Iris pigment epithelial cell (primary cell): ENCODE measurements at regions not wholly inside any gene's neighbourhood (a gene's known extent, or its start where the extent isn't known, plus 50 kb on each side); places are given as distances from the start of the nearest gene placed in this dataset.

ENCODE experiments used
- DNase-seq: peaks from one replicate; pipeline ENCODE4 v3.0.0-alpha.2; 2011; ENCODE audit warnings: low read depth

DNA sequence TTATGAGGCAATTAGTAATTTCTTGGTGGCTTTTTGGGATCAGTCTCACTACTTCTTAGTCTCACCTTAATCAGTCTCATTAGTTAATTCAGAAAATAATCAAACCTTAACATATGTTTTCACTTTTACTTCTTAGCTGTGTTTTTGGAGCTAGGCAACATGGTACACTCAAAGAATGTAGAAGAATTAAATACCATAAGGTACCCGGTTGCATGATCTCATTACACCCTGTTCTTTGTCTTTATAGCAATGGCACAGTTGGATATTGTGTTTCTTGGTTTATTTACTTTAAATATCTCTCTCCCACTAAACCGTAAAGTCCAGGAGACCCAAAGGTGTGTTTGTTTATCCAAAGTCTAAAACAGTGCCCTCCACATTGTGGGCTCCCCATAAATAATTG lies 132.3 kb downstream of the TNFSF18 start:
- no peak for DNase-seq

- no peak for DNase-seq
These were observed 124.7 kb downstream of the TNFSF18 start for GRCh38 chr1:172926070-172926469.

GRCh38 chr1:172928412-172928811 lies 122.3 kb downstream of the TNFSF18 start:
- peak; percentile 96 for DNase-seq

GRCh38 chr1:172929006-172929405 lies 121.7 kb downstream of the TNFSF18 start:
- DNase-seq: peak; percentile 85

GRCh38 chr1:172930142-172930541 lies 120.6 kb downstream of the TNFSF18 start:
- DNase-seq: no peak

- no peak for DNase-seq
These were observed 119.4 kb downstream of the TNFSF18 start for GRCh38 chr1:172931340-172931739.

- DNase-seq: peak; percentile 66
These were observed 119.0 kb downstream of the TNFSF18 start for GRCh38 chr1:172931761-172932160.

GRCh38 chr1:172932981-172933380 lies 117.8 kb downstream of the TNFSF18 start:
- DNase-seq: no peak

- DNase-seq: no peak
These were observed 116.4 kb downstream of the TNFSF18 start for GRCh38 chr1:172934417-172934762.

DNA sequence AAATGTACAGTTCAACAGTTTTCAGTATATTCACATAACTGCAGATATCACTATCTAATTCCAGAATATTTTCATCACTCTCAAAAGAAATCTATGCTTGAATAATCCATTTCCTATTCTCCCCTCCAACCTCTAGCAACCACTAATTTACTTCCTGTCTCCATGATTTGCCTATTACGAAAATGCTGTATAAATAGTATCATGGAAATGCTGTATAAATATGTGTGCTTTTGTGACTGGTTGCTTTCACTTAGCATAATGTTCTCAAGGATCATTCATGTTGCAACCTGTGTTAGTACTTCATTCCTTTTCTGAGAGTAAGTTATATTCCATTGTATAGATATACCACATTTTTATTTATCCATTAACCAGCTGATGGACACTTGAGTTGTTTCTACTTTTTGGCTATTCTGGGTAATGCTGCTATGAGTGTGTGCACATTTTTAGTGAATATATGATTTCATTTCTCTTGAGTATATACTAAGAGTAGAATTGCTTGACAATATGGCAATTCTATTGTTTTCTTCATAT lies 115.6 kb downstream of the TNFSF18 start:
- DNase-seq: peak; percentile 78

- peak; percentile 54 for DNase-seq
These were observed 114.6 kb downstream of the TNFSF18 start for GRCh38 chr1:172936088-172936645.

GRCh38 chr1:172938681-172939080 lies 112.1 kb downstream of the TNFSF18 start:
- peak; percentile 94 for DNase-seq

DNA sequence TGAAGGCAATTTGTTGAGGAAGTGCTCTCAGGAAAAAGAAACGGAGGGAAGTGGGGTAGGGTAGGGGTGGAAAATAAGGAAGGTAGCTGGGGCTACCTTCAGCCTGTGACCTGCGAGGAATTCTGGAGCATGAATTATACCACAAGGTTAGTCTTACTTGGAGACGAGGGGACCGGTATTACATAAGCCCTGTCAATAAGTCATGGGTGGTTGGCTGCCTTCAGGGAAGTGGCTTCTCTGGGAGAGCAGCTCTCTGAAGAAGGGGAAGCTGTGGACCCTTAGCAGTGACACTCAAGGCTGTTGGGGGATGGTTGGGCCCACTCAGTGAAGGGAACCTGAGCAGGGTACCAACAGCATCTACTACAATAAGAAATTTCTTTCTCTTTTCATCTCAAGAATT lies 111.3 kb downstream of the TNFSF18 start:
- no peak for DNase-seq

DNA sequence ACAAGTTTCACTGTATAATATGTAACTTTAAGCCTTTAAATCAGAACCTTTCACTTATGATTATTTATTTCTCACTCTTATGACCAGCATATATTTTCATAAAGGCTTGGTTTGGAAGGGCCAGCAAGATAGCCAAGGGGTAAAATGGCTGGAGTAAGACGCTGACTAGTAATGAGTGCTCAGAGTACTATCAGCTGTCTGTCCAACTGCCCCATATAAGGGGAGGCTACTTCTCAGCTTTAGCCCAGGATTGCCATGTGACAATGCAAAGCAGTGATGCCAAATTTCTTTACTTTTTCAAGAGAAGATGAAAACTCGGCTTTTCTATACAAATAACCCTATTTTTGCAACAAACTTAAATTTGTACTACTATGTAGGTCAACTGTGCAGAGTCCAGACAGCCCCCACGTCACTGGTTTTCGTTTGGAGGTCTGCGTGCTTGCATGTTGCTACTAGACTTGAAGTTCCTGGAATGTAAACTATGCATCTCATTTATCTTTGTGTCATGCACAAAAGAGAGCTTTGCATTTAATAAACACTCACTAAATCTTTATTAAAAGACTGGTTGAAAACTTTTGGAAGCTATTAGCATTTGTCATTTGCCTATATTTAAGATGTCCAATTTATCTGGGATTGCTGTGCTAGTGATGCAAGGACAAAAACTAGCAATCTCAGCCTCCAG lies 110.4 kb downstream of the TNFSF18 start:
- DNase-seq: peak; percentile 97

DNA sequence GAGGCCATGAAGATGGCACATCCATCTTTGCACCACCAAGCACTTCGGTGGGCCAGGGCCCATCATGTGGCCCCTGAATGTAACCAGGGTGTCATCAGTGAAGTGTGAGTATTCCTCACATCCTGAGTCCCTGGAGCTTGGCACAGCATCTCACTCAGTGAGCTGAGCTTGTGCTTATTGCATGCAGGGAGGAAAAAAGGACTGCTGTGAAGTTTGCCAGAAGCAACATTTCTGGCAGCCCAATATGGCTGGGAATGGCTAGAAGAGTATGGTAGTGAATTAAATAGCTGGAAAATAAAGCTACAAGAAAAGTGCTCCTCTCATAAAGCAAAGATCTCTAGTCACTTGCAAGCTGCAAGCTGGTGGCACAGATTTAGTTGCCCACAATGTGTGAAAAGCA lies 109.3 kb downstream of the TNFSF18 start:
- DNase-seq: no peak

DNA sequence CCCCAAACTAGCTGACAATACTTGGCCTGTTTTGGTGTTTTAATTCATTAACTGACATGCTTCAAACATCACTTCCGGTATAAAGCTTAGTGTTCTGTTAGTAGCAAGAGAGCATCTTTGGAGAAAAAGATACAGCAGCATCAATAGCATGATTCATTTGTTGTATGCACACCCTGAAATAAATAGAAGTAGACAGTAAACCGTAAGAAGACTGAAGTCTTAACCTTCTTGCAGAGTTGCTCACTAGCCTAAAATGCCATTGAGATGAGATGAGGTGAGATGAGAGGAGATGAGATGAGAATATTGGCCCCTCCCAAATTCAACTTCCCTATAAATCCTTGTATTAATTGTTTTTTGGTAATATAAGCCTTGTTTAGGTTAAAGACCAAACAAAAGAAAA lies 108.8 kb downstream of the TNFSF18 start:
- peak; percentile 56 for DNase-seq

- peak; percentile 53 for DNase-seq
These were observed 107.6 kb downstream of the TNFSF18 start for GRCh38 chr1:172943138-172943537.

GRCh38 chr1:172944931-172945330 lies 105.8 kb downstream of the TNFSF18 start:
- DNase-seq: no peak

DNA sequence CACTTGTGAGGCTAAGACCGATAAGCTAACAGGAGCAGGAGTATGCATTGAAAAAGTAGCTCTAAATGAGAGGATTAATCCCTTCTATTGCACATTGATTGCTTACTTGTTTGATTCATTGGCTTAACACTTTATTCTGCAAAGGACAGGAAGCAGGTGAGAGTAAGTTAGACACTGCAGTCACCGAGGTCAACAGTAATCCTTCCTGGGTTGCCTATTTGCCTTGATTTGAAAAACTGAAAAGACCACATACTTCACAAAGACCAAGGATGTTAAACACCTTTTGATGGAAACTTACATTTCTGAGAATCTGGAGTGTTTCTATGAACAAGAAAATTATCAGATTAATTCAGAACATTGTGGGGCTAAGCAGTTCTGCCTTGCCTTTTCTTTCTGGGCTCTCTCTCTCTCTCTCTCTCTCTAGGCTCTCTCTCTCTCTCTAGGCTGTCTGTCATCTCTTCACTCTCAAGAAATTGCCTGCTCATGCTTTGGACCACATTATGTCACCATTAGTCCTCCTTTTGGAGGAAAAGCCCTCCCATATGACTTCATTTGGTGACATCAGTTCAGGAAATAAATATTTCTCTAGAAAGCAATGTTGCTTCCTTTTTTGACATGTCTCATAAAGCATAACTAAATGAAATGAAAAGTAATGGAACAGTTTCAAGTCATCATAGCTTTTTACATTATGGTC lies 103.8 kb downstream of the TNFSF18 start:
- DNase-seq: peak; percentile 76

- peak; percentile 95 for DNase-seq
These were observed 102.3 kb downstream of the TNFSF18 start for GRCh38 chr1:172948457-172948856.

DNA sequence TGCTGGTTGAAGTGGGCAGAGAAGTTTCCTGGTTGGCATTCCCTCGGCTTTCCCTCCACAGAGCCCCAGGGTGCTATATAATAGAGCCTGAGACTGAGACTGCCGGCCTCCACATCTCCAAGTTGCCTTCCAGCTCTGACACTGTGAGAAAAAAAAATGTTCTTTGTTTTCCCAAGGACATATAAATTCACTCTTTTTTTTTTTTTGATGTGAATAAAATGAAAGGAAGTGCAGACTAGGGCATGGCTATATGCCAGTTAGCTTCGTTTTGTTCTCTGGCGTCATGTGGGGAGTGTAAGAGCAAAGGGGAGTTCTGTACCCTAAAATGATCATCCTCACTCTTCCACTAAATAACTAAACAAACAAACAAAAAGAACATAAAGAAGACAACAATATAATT lies 101.6 kb downstream of the TNFSF18 start:
- DNase-seq: no peak

DNA sequence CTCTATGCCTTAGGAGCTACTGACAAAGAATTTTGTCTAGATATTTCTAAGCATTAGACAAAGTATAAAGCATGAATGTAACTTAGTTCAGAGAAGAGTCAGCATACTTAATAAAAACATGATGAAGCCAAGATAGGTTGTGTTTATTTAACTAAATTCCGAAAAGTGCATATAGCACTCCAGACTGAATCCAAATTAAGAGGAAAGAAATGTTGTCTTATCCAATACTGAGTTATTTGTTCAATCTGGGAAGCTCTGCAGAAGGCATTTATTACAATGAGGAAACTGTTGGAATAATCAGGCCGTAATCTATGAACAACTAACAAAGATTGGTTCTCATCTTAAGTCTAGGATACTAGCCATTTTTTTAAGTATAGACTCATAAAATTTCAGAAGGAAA lies 100.2 kb downstream of the TNFSF18 start:
- DNase-seq: no peak

GRCh38 chr1:172951730-172952365 lies 98.9 kb downstream of the TNFSF18 start:
- peak; percentile 97 for DNase-seq
